Esophagus muscularis mucosa (tissue), 4 donors: ENCODE measurements at regions not wholly inside any gene's neighbourhood (a gene's known extent, or its start where the extent isn't known, plus 50 kb on each side); places are given as distances from the start of the nearest gene placed in this dataset.

Source experiments
- DNase-seq: peaks from one replicate; pipeline ENCODE4 v3.0.0-alpha.2; 2017; ENCODE audit errors: extremely low spot score
- H3K27ac ChIP-seq, 4 donors: fragments of 200-600 bp; sonication (generic); replicated peaks in 1 of 4; 1 replicate in 3 of 4; 2 replicates in 1 of 4; pipeline ENCODE4 v1.5.1; 2016 to 2019; ENCODE audit warnings: mild to moderate bottlenecking in 1 of 4
- H3K27me3 ChIP-seq, 4 donors: fragments of 200-600 bp; sonication (generic); one replicate each; pipeline versions ENCODE4 v1.5.1 to v1.6.0; 2016 to 2019
- H3K36me3 ChIP-seq, 4 donors: fragments of 200-600 bp; sonication (generic); one replicate each; pipeline ENCODE4 v1.5.1; 2016 to 2019
- H3K4me1 ChIP-seq, 4 donors: fragments of 200-600 bp; sonication (generic); one replicate each; pipeline ENCODE4 v1.5.1; 2016 to 2019
- H3K4me3 ChIP-seq, 4 donors: fragments of 200-600 bp; sonication (generic); 1 replicate in 2 of 4; 2 replicates in 2 of 4; pipeline ENCODE4 v1.5.1; 2016 to 2019; ENCODE audit warnings: mild to moderate bottlenecking in 4 of 4, moderate library complexity in 1 of 4
- H3K9me3 ChIP-seq, 4 donors: fragments of 200-600 bp; sonication (generic); 1 replicate in 3 of 4; 2 replicates in 1 of 4; pipeline ENCODE4 v1.5.1; 2016 to 2019
- CTCF ChIP-seq, 3 experiments: fragments of 200-600 bp in 2 of 3; fragments of 450-650 bp in 1 of 3; sonication (generic) in 2 of 3; IDR thresholded peaks; one replicate each; pipeline ENCODE4 v1.5.1; 2017 to 2019; ENCODE audit warnings: antibody characterized with exemption in 3 of 3, mild to moderate bottlenecking in 2 of 3, moderate library complexity in 1 of 3
- EP300 ChIP-seq: sonication (generic); formaldehyde crosslinking; IDR thresholded peaks from one replicate; pipeline ENCODE4 v1.6.1; 2017; ENCODE audit warnings: antibody characterized with exemption
- POLR2A ChIP-seq: fragments of 450-650 bp; IDR thresholded peaks from one replicate; pipeline ENCODE4 v1.6.1; 2017; ENCODE audit warnings: antibody characterized with exemption, moderate library complexity, mild to moderate bottlenecking, low read depth
- POLR2AphosphoS5 ChIP-seq, 2 donors: sonication (generic); formaldehyde crosslinking; IDR thresholded peaks; one replicate each; pipeline ENCODE4 v1.6.1; 2017; ENCODE audit warnings: antibody characterized with exemption in 2 of 2
- WGBS: methylation state at CpG from one replicate; pipeline ENCODE4 v1.1.5; 2018; 5-methylcytosine and 5-hydroxymethylcytosine counted together
- intact Hi-C: fragments of 100-400 bp; cut with DNase I; formaldehyde crosslinking; loops from one replicate; pipeline ENCODE4 v1.15.1; 2023

GRCh38 chr9:11663913-11664312 is 1029.3 kb upstream of the TYRP1 start:
- TF ChIP-seq CTCF (IDR thresholded peaks at IDR 0.05) (no peak), EP300 (no peak), POLR2AphosphoS5 (IDR thresholded peaks at IDR 0.05) (no peak), POLR2A (no peak)
- no peak for DNase-seq
- H3K9me3 ChIP-seq, result no peaks in the 10 kb centered on the region
- no peaks in the 10 kb centered on the region for H3K27me3 ChIP-seq
- H3K4me3 ChIP-seq, result no peak overlapping the region
- intact Hi-C loops, result no loop called here
- no peaks in the 10 kb centered on the region for H3K36me3 ChIP-seq
- 95% methylated on average over 1 of the region's 1 CpG for WGBS
- no peak overlapping the region for H3K27ac ChIP-seq
- no peaks in the 10 kb centered on the region for H3K4me1 ChIP-seq

DNA sequence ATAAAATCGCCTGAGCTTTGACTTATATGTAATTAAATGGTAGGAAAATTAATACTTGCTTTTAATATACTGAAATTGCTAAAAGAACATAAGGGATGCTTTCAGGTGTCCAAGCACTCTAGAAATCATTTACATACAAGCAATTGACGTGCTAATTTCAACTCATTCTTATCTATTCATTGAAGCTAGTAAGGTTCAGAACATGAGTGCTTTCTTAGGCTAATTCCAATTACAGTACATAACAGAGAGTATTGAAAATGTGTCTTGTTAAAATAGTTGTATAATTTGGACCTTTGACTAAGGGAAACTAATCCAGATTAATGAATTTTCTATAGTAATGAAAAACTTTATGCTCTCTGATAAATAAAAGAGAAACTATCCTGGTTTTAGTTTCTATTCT is 1016.4 kb upstream of the TYRP1 start:
- no peak for TF ChIP-seq CTCF (IDR thresholded peaks at IDR 0.05)
- no peak for TF ChIP-seq POLR2AphosphoS5 (IDR thresholded peaks at IDR 0.05)
- TF ChIP-seq POLR2A, result no peak
- TF ChIP-seq EP300, result no peak
- 73% methylated on average over 2 of the region's 2 CpGs for WGBS
- no peak overlapping the region for H3K27ac ChIP-seq
- intact Hi-C loops, result no loop called here
- no peaks in the 10 kb centered on the region for H3K4me1 ChIP-seq
- no peaks in the 10 kb centered on the region for H3K27me3 ChIP-seq
- H3K4me3 ChIP-seq, result no peak overlapping the region
- H3K36me3 ChIP-seq, result no peaks in the 10 kb centered on the region
- no peak for DNase-seq
- peaks cover 0 to 4% (median 0%) of the 10 kb centered on the region in 4 donors for H3K9me3 ChIP-seq

GRCh38 chr9:11686733-11687132 is 1006.5 kb upstream of the TYRP1 start:
- no peak for TF ChIP-seq POLR2AphosphoS5 (IDR thresholded peaks at IDR 0.05)
- TF ChIP-seq CTCF (IDR thresholded peaks at IDR 0.05), result no peak
- TF ChIP-seq EP300, result no peak
- no peak for TF ChIP-seq POLR2A
- H3K27ac ChIP-seq, result no peak overlapping the region
- no peaks in the 10 kb centered on the region for H3K4me1 ChIP-seq
- intact Hi-C loops, result no loop called here
- H3K27me3 ChIP-seq, result no peaks in the 10 kb centered on the region
- no peak for DNase-seq
- H3K4me3 ChIP-seq, result no peak overlapping the region
- no peaks in the 10 kb centered on the region for H3K36me3 ChIP-seq
- H3K9me3 ChIP-seq, result no peaks in the 10 kb centered on the region

- no peak overlapping the region for H3K27ac ChIP-seq
- H3K4me1 ChIP-seq, result no peaks in the 10 kb centered on the region
- TF ChIP-seq CTCF (IDR thresholded peaks at IDR 0.05), result no peak
- TF ChIP-seq EP300, result no peak
- TF ChIP-seq POLR2A, result no peak
- no peak for TF ChIP-seq POLR2AphosphoS5 (IDR thresholded peaks at IDR 0.05)
- H3K9me3 ChIP-seq, result no peaks in the 10 kb centered on the region
- DNase-seq, result no peak
- no peak overlapping the region for H3K4me3 ChIP-seq
- H3K36me3 ChIP-seq, result no peaks in the 10 kb centered on the region
- H3K27me3 ChIP-seq, result no peaks in the 10 kb centered on the region
- intact Hi-C loops, result no loop called here
Measured at GRCh38 chr9:11697126-11697525, 996.1 kb upstream of the TYRP1 start.

DNA sequence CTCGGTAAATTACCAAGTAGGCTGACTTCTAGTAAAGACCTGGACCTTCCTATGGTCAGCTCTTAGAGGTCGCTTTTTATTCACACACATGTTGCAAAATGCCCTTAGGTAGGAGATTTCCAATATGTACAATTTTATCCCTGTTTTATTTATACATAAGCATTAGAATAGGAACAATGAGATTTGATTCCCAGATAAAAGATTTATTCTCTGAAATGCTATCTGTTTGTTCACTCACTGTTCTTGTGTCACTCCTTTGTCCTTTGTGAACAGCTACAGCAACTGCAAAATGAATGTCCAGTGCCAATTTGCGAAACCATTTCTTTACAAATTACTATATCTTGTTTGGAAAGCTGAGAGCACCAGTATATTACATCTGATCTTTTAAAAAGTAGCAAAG is 991.5 kb upstream of the TYRP1 start:
- Histone ChIP-seq H3K36me3 (no peaks in the 10 kb centered on the region), H3K4me1 (no peaks in the 10 kb centered on the region), H3K27ac (no peak overlapping the region), H3K27me3 (no peaks in the 10 kb centered on the region), H3K9me3 (no peaks in the 10 kb centered on the region), H3K4me3 (no peak overlapping the region)
- no peak for DNase-seq
- WGBS, result 88% methylated on average over 3 of the region's 3 CpGs
- TF ChIP-seq CTCF (IDR thresholded peaks at IDR 0.05), result no peak
- no peak for TF ChIP-seq EP300
- no peak for TF ChIP-seq POLR2AphosphoS5 (IDR thresholded peaks at IDR 0.05)
- no peak for TF ChIP-seq POLR2A
- intact Hi-C loops, result no loop called here
